Astrocyte of the cerebellum (primary cell): ENCODE measurements at regions not wholly inside any gene's neighbourhood (a gene's known extent, or its start where the extent isn't known, plus 50 kb on each side); places are given as distances from the start of the nearest gene placed in this dataset.

Experiments used
- DNase-seq: peaks from one replicate; pipeline ENCODE4 v3.0.0-alpha.2; 2011; ENCODE audit warnings: low read depth
- H3K4me3 ChIP-seq: 2 replicates; pipeline ENCODE4 v1.5.1; 2011; ENCODE audit warnings: mild to moderate bottlenecking, low read depth, low read length, moderate library complexity
- in situ Hi-C: cut with HindIII; loops from 2 replicates; pipeline ENCODE4 v1.10.0; 2017; ENCODE audit warnings: low sequenced_read_pairs
- TF ChIP-seq, protein P1 (sequence below): IDR thresholded peaks from 2 replicates; pipeline ENCODE4 v1.5.1; 2012; ENCODE audit warnings: low read length, low read depth, moderate library complexity, mild to moderate bottlenecking; ENCODE audit errors: missing control alignments

GRCh38 chr2:53021292-53021691 is 746.3 kb upstream of the CHAC2 start:
- DNase-seq, result no peak
- in situ Hi-C loops, result no loop called here
- TF ChIP-seq, protein P1, sequence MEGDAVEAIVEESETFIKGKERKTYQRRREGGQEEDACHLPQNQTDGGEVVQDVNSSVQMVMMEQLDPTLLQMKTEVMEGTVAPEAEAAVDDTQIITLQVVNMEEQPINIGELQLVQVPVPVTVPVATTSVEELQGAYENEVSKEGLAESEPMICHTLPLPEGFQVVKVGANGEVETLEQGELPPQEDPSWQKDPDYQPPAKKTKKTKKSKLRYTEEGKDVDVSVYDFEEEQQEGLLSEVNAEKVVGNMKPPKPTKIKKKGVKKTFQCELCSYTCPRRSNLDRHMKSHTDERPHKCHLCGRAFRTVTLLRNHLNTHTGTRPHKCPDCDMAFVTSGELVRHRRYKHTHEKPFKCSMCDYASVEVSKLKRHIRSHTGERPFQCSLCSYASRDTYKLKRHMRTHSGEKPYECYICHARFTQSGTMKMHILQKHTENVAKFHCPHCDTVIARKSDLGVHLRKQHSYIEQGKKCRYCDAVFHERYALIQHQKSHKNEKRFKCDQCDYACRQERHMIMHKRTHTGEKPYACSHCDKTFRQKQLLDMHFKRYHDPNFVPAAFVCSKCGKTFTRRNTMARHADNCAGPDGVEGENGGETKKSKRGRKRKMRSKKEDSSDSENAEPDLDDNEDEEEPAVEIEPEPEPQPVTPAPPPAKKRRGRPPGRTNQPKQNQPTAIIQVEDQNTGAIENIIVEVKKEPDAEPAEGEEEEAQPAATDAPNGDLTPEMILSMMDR, result no peak
- no peak overlapping the region for H3K4me3 ChIP-seq

- no peak overlapping the region for H3K4me3 ChIP-seq
- in situ Hi-C loops, result no loop called here
- DNase-seq, result no peak
- TF ChIP-seq, protein P1, result peak; percentile 35
These were observed 748.7 kb upstream of the CHAC2 start for GRCh38 chr2:53018825-53019425.

DNA sequence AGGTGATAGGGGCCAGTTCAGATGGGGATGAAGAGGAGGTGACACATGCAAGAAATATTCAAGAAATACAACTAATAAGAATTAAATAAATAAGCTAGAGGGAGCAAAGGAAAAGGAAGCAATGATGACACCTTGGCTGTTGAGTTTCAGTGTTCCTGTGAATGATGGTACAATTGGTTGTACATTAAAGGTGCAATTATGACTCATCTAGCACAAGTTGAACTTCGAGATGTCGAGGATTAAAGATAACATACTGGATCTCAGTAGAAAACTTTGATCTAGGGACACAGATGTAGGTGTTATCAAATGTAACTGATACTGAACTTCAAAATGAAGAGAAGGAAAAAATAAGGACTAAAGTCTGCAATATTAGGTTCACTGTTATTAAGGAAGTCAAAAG is 760.6 kb upstream of the CHAC2 start:
- in situ Hi-C loops, result no loop called here
- H3K4me3 ChIP-seq, result no peak overlapping the region
- DNase-seq, result no peak
- TF ChIP-seq, protein P1, result no peak

DNA sequence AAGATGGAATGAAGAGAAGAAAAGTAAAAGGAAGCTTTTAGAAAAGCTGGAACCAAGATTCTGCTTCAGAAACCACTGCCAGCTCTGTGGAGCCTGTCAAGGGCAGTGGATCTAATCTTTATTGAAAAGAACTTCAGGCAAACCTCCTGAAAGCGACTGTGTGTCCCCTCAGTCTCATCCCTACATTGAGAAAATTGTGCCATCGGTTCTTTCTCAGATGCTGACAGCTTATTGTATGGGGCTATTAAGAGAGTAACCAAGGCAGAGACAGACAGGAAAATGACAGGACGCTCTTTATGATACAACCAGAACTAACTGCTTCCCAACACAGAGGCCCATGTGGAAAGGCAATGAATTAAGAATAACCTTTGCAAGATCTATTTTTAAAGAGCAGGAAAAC is 763.2 kb upstream of the CHAC2 start:
- no peak for DNase-seq
- H3K4me3 ChIP-seq, result no peak overlapping the region
- TF ChIP-seq, protein P1, result no peak
- in situ Hi-C loops, result no loop called here

GRCh38 chr2:52995424-52995823 is 772.2 kb upstream of the CHAC2 start:
- no peak overlapping the region for H3K4me3 ChIP-seq
- DNase-seq, result peak; percentile 36
- in situ Hi-C loops, result no loop called here
- TF ChIP-seq, protein P1, result no peak

GRCh38 chr2:52976143-52976949 is 791.3 kb upstream of the CHAC2 start:
- DNase-seq, result peak; percentile 6

More at GRCh38 chr2:52976143-52976949, 791.3 kb upstream of the CHAC2 start:
- no peak overlapping the region for H3K4me3 ChIP-seq
- in situ Hi-C loops, result no loop called here
- TF ChIP-seq, protein P1, result peak; percentile 83
